CD4-positive, alpha-beta T cell (primary cell): ENCODE measurements at regions not wholly inside any gene's neighbourhood (a gene's known extent, or its start where the extent isn't known, plus 50 kb on each side); places are given as distances from the start of the nearest gene placed in this dataset.
A peak's percentile ranks its signal among the peaks of the same experiment; 100 is the strongest.

Source experiments
- ATAC-seq: fragments of 200-7000 bp; cut with Tn5 transposase; one replicate; pipeline ENCODE4 v1.10.0; 2022; ENCODE audit warnings: mild to moderate bottlenecking; ENCODE audit not compliant: poor library complexity
- CTCF ChIA-PET: fragments of 350-600 bp; sonication (Branson Sonifier 250); formaldehyde crosslinking; loops from one replicate; lab custom pipeline; 2021; ENCODE audit warnings: antibody characterized with exemption, inconsistent platforms; lab: Charles Lee
- POLR2A ChIA-PET: fragments of 350-600 bp; sonication (Branson Sonifier 250); formaldehyde crosslinking; loops from one replicate; lab custom pipeline; 2021; ENCODE audit warnings: antibody characterized with exemption, inconsistent platforms; lab: Charles Lee
- DNase-seq, 14 experiments: peaks; one replicate each; pipeline ENCODE4 v3.0.0-alpha.2; 2013 to 2020; ENCODE audit warnings: mixed read lengths in 2 of 14
- H3K27ac ChIP-seq, 2 donors: one replicate each; pipeline versions ENCODE4 v1.5.1 to v1.7.0; 2013; ENCODE audit warnings: low read length in 2 of 2, low read depth in 1 of 2, mild to moderate bottlenecking in 1 of 2
- H3K27me3 ChIP-seq, 2 experiments: 1 replicate in 1 of 2; 2 replicates in 1 of 2; pipeline versions ENCODE4 v1.6.1 to v1.7.0; 2013; ENCODE audit warnings: low read length in 2 of 2, control low read depth in 1 of 2, mild to moderate bottlenecking in 1 of 2, moderate library complexity in 1 of 2; ENCODE audit not compliant: insufficient read depth in 2 of 2, control insufficient read depth in 1 of 2
- H3K36me3 ChIP-seq: one replicate; pipeline ENCODE4 v1.6.1; 2013; ENCODE audit warnings: low read length, control low read depth; ENCODE audit not compliant: insufficient read depth
- H3K4me1 ChIP-seq: one replicate; pipeline ENCODE4 v1.6.1; 2013; ENCODE audit warnings: low read length, control low read depth; ENCODE audit not compliant: insufficient read depth
- H3K4me3 ChIP-seq: one replicate; pipeline ENCODE4 v1.5.1; 2013; ENCODE audit warnings: mild to moderate bottlenecking, low read length, moderate library complexity
- H3K9me3 ChIP-seq, 2 experiments: 1 replicate in 1 of 2; 2 replicates in 1 of 2; pipeline versions ENCODE4 v1.6.1 to v1.7.0; 2013; ENCODE audit warnings: low read length in 2 of 2, mild to moderate bottlenecking in 2 of 2, control low read depth in 1 of 2, moderate library complexity in 1 of 2; ENCODE audit not compliant: control insufficient read depth in 1 of 2, insufficient read depth in 1 of 2
- H3K27ac Mint-ChIP-seq: one replicate; pipeline ENCODE4 v1.8.0; 2020; ENCODE audit warnings: mixed read lengths
- H3K27me3 Mint-ChIP-seq: one replicate; pipeline ENCODE4 v1.8.0; 2021; ENCODE audit warnings: mixed read lengths
- H3K36me3 Mint-ChIP-seq: one replicate; pipeline ENCODE4 v1.8.0; 2021; ENCODE audit warnings: low read depth, mixed read lengths
- H3K4me1 Mint-ChIP-seq: one replicate; pipeline ENCODE4 v1.8.0; 2021; ENCODE audit warnings: low read depth, mixed read lengths
- H3K4me3 Mint-ChIP-seq: one replicate; pipeline ENCODE4 v1.8.0; 2020; ENCODE audit warnings: mild to moderate bottlenecking, mixed read lengths
- H3K9me3 Mint-ChIP-seq: one replicate; pipeline ENCODE4 v1.8.0; 2020; ENCODE audit warnings: mixed read lengths
- CTCF ChIP-seq: fragments of 200-600 bp; IDR thresholded peaks from one replicate; pipeline ENCODE4 v1.8.0; 2022; ENCODE audit warnings: antibody characterized with exemption, mild to moderate bottlenecking
- intact Hi-C, 2 experiments: fragments of 100-400 bp; cut with DNase I in 1 of 2; cut with micrococcal nuclease in 1 of 2; formaldehyde crosslinking; loops; one replicate each; pipeline versions ENCODE4 v1.15.1 to v1.9.0; 2023 to 2025; cut with DNase I, micrococcal nuclease

DNA sequence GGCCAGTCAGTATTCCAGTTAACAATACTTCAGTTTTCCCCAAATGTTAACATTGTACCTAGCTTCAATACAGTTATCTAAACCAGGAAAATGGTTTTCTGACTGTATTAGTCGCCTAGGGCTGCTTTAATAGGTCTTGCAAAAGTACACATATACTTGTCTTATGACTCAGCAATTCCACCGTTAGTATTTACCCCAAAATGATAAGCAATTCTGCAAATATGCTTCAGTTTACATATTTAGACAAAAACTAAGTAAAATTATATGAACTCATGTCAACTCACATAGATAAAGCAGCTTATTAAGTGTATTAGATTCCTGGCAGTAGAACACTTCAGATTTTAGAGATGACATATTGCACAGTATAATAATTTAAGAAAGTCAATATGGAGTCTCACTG is 363.3 kb downstream of the ARL4A start:
- Histone ChIP-seq H3K36me3 (no peaks in the 10 kb centered on the region), H3K9me3 (no peaks in the 10 kb centered on the region), H3K4me1 (no peaks in the 10 kb centered on the region), H3K27ac (no peak overlapping the region), H3K4me3 (no peak overlapping the region), H3K27me3 (no peaks in the 10 kb centered on the region)
- Mint-ChIP-seq H3K36me3 (no peaks in the 10 kb centered on the region), H3K27me3 (peaks cover 3% of the 10 kb centered on the region), H3K4me1 (no peaks in the 10 kb centered on the region), H3K27ac (no peak overlapping the region), H3K4me3 (no peak overlapping the region), H3K9me3 (no peaks in the 10 kb centered on the region)
- ChIA-PET POLR2A (no interaction called here), CTCF (no interaction called here)
- TF ChIP-seq CTCF = no peak
- ATAC-seq = no peak
- no peak for DNase-seq
- intact Hi-C loops = no loop called here

GRCh38 chr7:13055732-13056368 is 368.4 kb downstream of the ARL4A start:
- Mint-ChIP-seq H3K36me3 (no peaks in the 10 kb centered on the region), H3K27me3 (no peaks in the 10 kb centered on the region), H3K9me3 (no peaks in the 10 kb centered on the region), H3K27ac (no peak overlapping the region), H3K4me3 (no peak overlapping the region), H3K4me1 (peaks cover 23% of the 10 kb centered on the region)
- POLR2A ChIA-PET = no interaction called here
- H3K27ac ChIP-seq = no peak overlapping the region
- no peaks in the 10 kb centered on the region for H3K9me3 ChIP-seq
- H3K4me1 ChIP-seq = no peaks in the 10 kb centered on the region
- no peaks in the 10 kb centered on the region for H3K36me3 ChIP-seq
- TF ChIP-seq CTCF = no peak
- no peak for DNase-seq
- H3K4me3 ChIP-seq = no peak overlapping the region
- intact Hi-C loops = no loop called here
- H3K27me3 ChIP-seq = no peaks in the 10 kb centered on the region
- CTCF ChIA-PET = no interaction called here
- ATAC-seq = no peak

GRCh38 chr7:13057462-13058200 is 370.2 kb downstream of the ARL4A start:
- Histone ChIP-seq H3K4me1 (no peaks in the 10 kb centered on the region), H3K9me3 (no peaks in the 10 kb centered on the region), H3K4me3 (peak overlapping the region; percentile 13), H3K27ac (no peak overlapping the region), H3K36me3 (no peaks in the 10 kb centered on the region), H3K27me3 (no peaks in the 10 kb centered on the region)
- intact Hi-C loops = no loop called here
- Mint-ChIP-seq H3K27me3 (no peaks in the 10 kb centered on the region), H3K27ac (no peak overlapping the region), H3K9me3 (no peaks in the 10 kb centered on the region), H3K4me1 (peaks cover 23% of the 10 kb centered on the region), H3K4me3 (peak overlapping the region; percentile 0), H3K36me3 (no peaks in the 10 kb centered on the region)
- ChIA-PET POLR2A (no interaction called here), CTCF (no interaction called here)
- TF ChIP-seq CTCF = no peak
- DNase-seq (peak in 2 of 14 experiments; percentile 1 to 22), ATAC-seq (no peak)
